GM23338 (cell line): ENCODE measurements at regions not wholly inside any gene's neighbourhood (a gene's known extent, or its start where the extent isn't known, plus 50 kb on each side); places are given as distances from the start of the nearest gene placed in this dataset.

Experiments used
- ATAC-seq: fragments of 200-7000 bp; cut with Tn5 transposase; 3 replicates; pipeline ENCODE4 v1.9.1; 2020
- DNase-seq: peaks from one replicate; pipeline ENCODE4 v3.0.0-alpha.2; 2015; ENCODE audit warnings: low spot score
- H2AFZ ChIP-seq: fragments of 200-600 bp; sonication (generic); 2 replicates; pipeline ENCODE4 v1.8.0; 2016; ENCODE audit warnings: antibody characterized with exemption, mild to moderate bottlenecking, moderate library complexity
- H3F3A ChIP-seq: fragments of 200-600 bp; sonication (generic); replicated peaks from 2 replicates; pipeline ENCODE4 v1.8.0; 2017; ENCODE audit warnings: antibody characterized with exemption, mixed run types, low read depth
- H3K27ac ChIP-seq: fragments of 200-600 bp; sonication (generic); 2 replicates; pipeline ENCODE4 v1.6.1; 2016; ENCODE audit warnings: low read depth
- H3K27me3 ChIP-seq: fragments of 200-600 bp; sonication (generic); 2 replicates; pipeline ENCODE4 v1.8.0; 2016; ENCODE audit warnings: mild to moderate bottlenecking, mixed run types, moderate library complexity; ENCODE audit not compliant: insufficient read depth
- H3K36me3 ChIP-seq: fragments of 200-600 bp; sonication (generic); 2 replicates; pipeline ENCODE4 v1.8.0; 2016; ENCODE audit warnings: mild to moderate bottlenecking; ENCODE audit not compliant: insufficient read depth
- H3K4me1 ChIP-seq: fragments of 200-600 bp; sonication (generic); 2 replicates; pipeline ENCODE4 v1.8.0; 2016; ENCODE audit warnings: mild to moderate bottlenecking, moderate library complexity; ENCODE audit not compliant: insufficient read depth
- H3K4me2 ChIP-seq: fragments of 200-600 bp; sonication (generic); 2 replicates; pipeline ENCODE4 v1.7.1; 2017; ENCODE audit warnings: mixed run types
- H3K4me3 ChIP-seq: fragments of 200-600 bp; sonication (generic); 2 replicates; pipeline ENCODE4 v1.6.1; 2016; ENCODE audit warnings: mixed run types
- H3K79me2 ChIP-seq: fragments of 200-600 bp; sonication (generic); replicated peaks from 2 replicates; pipeline ENCODE4 v1.8.0; 2017; ENCODE audit warnings: mild to moderate bottlenecking; ENCODE audit not compliant: insufficient read depth
- H3K9me2 ChIP-seq: fragments of 200-600 bp; sonication (generic); 2 replicates; pipeline ENCODE4 v1.8.0; 2017; ENCODE audit not compliant: insufficient read depth
- H4K20me1 ChIP-seq: fragments of 200-600 bp; sonication (generic); replicated peaks from 2 replicates; pipeline ENCODE4 v1.8.0; 2017; ENCODE audit warnings: mild to moderate bottlenecking; ENCODE audit not compliant: insufficient read depth
- H3K27ac Mint-ChIP-seq: 2 replicates; pipeline ENCODE4 v1.8.0; 2020; ENCODE audit warnings: inconsistent platforms, mild to moderate bottlenecking, moderate library complexity, mixed read lengths
- H3K27me3 Mint-ChIP-seq: 3 replicates; pipeline ENCODE4 v1.8.0; 2022; ENCODE audit warnings: low read depth, mild to moderate bottlenecking, moderate library complexity, mixed read lengths, inconsistent platforms; ENCODE audit not compliant: insufficient read depth, poor library complexity
- H3K36me3 Mint-ChIP-seq: 3 replicates; pipeline ENCODE4 v1.8.0; 2021; ENCODE audit warnings: low read depth, mild to moderate bottlenecking, inconsistent platforms, moderate library complexity, mixed read lengths
- H3K4me1 Mint-ChIP-seq: 3 replicates; pipeline ENCODE4 v1.8.0; 2020; ENCODE audit warnings: mild to moderate bottlenecking, inconsistent platforms, mixed read lengths
- H3K4me3 Mint-ChIP-seq: 3 replicates; pipeline ENCODE4 v1.8.0; 2021; ENCODE audit warnings: moderate library complexity, mild to moderate bottlenecking, inconsistent platforms, mixed read lengths
- H3K9me3 Mint-ChIP-seq: 3 replicates; pipeline ENCODE4 v1.8.0; 2020; ENCODE audit warnings: moderate library complexity, mild to moderate bottlenecking, inconsistent platforms, mixed read lengths
- CREB1 ChIP-seq: fragments of 250-450 bp; sonication (Bioruptor Pico); IDR thresholded peaks from 2 replicates; pipeline ENCODE4 v1.5.0; 2020; ENCODE audit warnings: low read depth, mild to moderate bottlenecking, moderate library complexity
- CTCF ChIP-seq, 2 experiments: fragments of 200-600 bp in 1 of 2; sonication (generic) in 1 of 2; conservative IDR thresholded peaks; 2 replicates each; pipeline versions ENCODE4 v1.5.1 to v1.6.1; 2016 to 2017; ENCODE audit warnings: antibody characterized with exemption in 2 of 2, low read depth in 2 of 2, mild to moderate bottlenecking in 2 of 2, moderate library complexity in 1 of 2
- EZH2 ChIP-seq: fragments of 200-600 bp; sonication (generic); IDR thresholded peaks from one replicate; pipeline ENCODE4 v1.8.0; 2017; ENCODE audit warnings: antibody characterized with exemption, mild to moderate bottlenecking, low read depth; ENCODE audit not compliant: unreplicated experiment
- EZH2phosphoT487 ChIP-seq: fragments of 200-600 bp; sonication (generic); IDR thresholded peaks from one replicate; pipeline ENCODE4 v1.8.1; 2018; ENCODE audit warnings: antibody characterized with exemption; ENCODE audit not compliant: unreplicated experiment
- ZNF331 ChIP-seq: fragments of 250-450 bp; sonication (Bioruptor Pico); IDR thresholded peaks from 2 replicates; pipeline ENCODE4 v1.5.0; 2020; ENCODE audit warnings: low read depth, mild to moderate bottlenecking, moderate library complexity
- ZNF462 ChIP-seq: fragments of 250-450 bp; sonication (Bioruptor Pico); IDR thresholded peaks from 2 replicates; pipeline ENCODE4 v1.5.0; 2020; ENCODE audit warnings: mild to moderate bottlenecking, moderate library complexity
- TF ChIP-seq, protein P1 (sequence below): IDR thresholded peaks from 2 replicates; pipeline ENCODE4 v1.6.1; 2016; ENCODE audit warnings: antibody characterized with exemption

DNA sequence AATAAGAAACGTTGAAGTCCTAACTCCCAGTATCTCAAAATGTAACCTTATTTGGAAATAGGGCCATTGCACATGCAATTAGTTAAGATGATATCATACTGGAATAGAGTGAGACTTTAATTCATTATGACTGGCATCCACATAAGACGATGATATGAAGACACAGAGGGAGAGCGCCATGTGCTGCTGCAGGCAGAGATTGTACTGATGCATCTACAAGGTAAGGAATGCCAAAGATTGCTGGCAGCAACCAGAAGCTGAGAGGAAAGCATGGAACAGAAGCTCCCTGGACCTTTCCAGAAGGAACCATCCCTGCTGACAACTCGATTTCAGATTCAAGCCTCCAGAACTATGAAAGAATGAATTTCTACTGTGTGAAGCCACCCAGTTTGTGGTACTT is 697.0 kb upstream of the INTU start:
- no peaks in the 10 kb centered on the region; the same call in 2 of the 3 replicates for H3K36me3 Mint-ChIP-seq

DNA sequence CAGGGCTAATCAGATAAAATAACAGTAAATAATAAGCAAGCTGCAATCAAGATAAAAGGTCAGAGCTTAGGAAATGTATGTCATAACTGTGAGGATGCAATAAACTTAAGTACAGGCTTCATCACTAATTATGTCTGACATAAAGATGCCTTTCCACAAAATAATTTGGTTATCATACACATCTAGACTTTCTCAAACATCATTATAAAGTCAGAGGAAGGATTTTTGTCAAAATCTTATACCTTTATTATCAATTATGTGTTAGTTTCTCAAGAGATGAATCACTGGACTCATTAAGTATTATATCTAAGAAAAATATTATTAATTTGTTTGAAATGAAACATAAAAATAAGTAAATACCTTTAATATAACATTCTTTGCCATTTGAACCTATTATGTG is 695.4 kb upstream of the INTU start:
- Histone ChIP-seq H3K4me3 (no peak overlapping the region), H3K4me2 (no peak overlapping the region), H3K9me2 (no peaks in the 10 kb centered on the region), H3K27me3 (no peaks in the 10 kb centered on the region), H3K79me2 (no peaks in the 10 kb centered on the region), H3K36me3 (no peaks in the 10 kb centered on the region), H2AFZ (no peak overlapping the region), H3F3A (no peaks in the 10 kb centered on the region), H3K27ac (no peak overlapping the region), H3K4me1 (no peaks in the 10 kb centered on the region), H4K20me1 (no peaks in the 10 kb centered on the region)
- H3K27me3 Mint-ChIP-seq: no peaks in the 10 kb centered on the region
- no peak overlapping the region for H3K27ac Mint-ChIP-seq
- H3K9me3 Mint-ChIP-seq: no peaks in the 10 kb centered on the region
- H3K4me1 Mint-ChIP-seq: no peaks in the 10 kb centered on the region
- no peak for DNase-seq
- no peak overlapping the region for H3K4me3 Mint-ChIP-seq
- H3K36me3 Mint-ChIP-seq: no peaks in the 10 kb centered on the region; the same call in 2 of the 3 replicates
- ATAC-seq: no peak
- TF ChIP-seq CTCF (conservative IDR thresholded peaks at IDR 0.05; ENCODE audit: low read depth in 2 of 2) (no peak), ZNF462 (no peak), EZH2 (no peak), CREB1 (CRISPR knock-in tag) (no peak)
- TF ChIP-seq, protein P1, sequence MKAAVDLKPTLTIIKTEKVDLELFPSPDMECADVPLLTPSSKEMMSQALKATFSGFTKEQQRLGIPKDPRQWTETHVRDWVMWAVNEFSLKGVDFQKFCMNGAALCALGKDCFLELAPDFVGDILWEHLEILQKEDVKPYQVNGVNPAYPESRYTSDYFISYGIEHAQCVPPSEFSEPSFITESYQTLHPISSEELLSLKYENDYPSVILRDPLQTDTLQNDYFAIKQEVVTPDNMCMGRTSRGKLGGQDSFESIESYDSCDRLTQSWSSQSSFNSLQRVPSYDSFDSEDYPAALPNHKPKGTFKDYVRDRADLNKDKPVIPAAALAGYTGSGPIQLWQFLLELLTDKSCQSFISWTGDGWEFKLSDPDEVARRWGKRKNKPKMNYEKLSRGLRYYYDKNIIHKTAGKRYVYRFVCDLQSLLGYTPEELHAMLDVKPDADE: no peak

More for the DNA sequence above, 697.0 kb upstream of the INTU start:
- H3K4me1 ChIP-seq: no peaks in the 10 kb centered on the region
- no peaks in the 10 kb centered on the region for H3K79me2 ChIP-seq
- H4K20me1 ChIP-seq: no peaks in the 10 kb centered on the region
- H3K9me2 ChIP-seq: no peaks in the 10 kb centered on the region
- no peaks in the 10 kb centered on the region for H3K36me3 ChIP-seq
- H3K27me3 ChIP-seq: no peaks in the 10 kb centered on the region
- H2AFZ ChIP-seq: peak overlapping the region; percentile 32; the same call in 1 of the 2 replicates
- ATAC-seq: no peak
- H3K27me3 Mint-ChIP-seq: no peaks in the 10 kb centered on the region
- DNase-seq: no peak
- H3K9me3 Mint-ChIP-seq: no peaks in the 10 kb centered on the region
- H3F3A ChIP-seq: no peaks in the 10 kb centered on the region
- no peak overlapping the region for H3K27ac Mint-ChIP-seq
- no peak overlapping the region for H3K4me3 ChIP-seq
- TF ChIP-seq EZH2phosphoT487: no peak
- TF ChIP-seq, protein P1: no peak
- no peak for TF ChIP-seq ZNF331 (CRISPR knock-in tag)
- H3K4me3 Mint-ChIP-seq: no peak overlapping the region
- no peaks in the 10 kb centered on the region for H3K4me1 Mint-ChIP-seq
- no peak overlapping the region for H3K27ac ChIP-seq
- no peak overlapping the region for H3K4me2 ChIP-seq
